Erythroblast (primary cell): ENCODE measurements at regions not wholly inside any gene's neighbourhood (a gene's known extent, or its start where the extent isn't known, plus 50 kb on each side); places are given as distances from the start of the nearest gene placed in this dataset.

Source experiments
- GATA1 ChIP-seq: IDR thresholded peaks from 2 replicates; pipeline ENCODE4 v1.6.1; 2011; ENCODE audit warnings: low read depth, mild to moderate bottlenecking, control low read depth, low read length, moderate library complexity
- POLR2A ChIP-seq: IDR thresholded peaks from 2 replicates; pipeline ENCODE4 v1.6.1; 2011; ENCODE audit warnings: mild to moderate bottlenecking, low read length

- TF ChIP-seq POLR2A (no peak), GATA1 (no peak)
Measured at GRCh38 chr6:169956580-169956979, 205.2 kb downstream of the ERMARD start.
